H1 (cell line): ENCODE measurements at regions not wholly inside any gene's neighbourhood (a gene's known extent, or its start where the extent isn't known, plus 50 kb on each side); places are given as distances from the start of the nearest gene placed in this dataset.

Experiments
- ATF2 ChIP-seq: IDR thresholded peaks from 2 replicates; pipeline ENCODE4 v1.6.1; 2012; ENCODE audit warnings: low read length, inconsistent platforms
- CTCF ChIP-seq, 3 experiments: IDR thresholded peaks; 1 replicate in 2 of 3; 2 replicates in 1 of 3; pipeline versions ENCODE4 v1.5.1 to v1.6.1; 2011; ENCODE audit warnings: low read length in 3 of 3, mild to moderate bottlenecking in 3 of 3, inconsistent platforms in 2 of 3, low read depth in 1 of 3, moderate library complexity in 1 of 3; ENCODE audit not compliant: insufficient read depth in 1 of 3; ENCODE audit errors: control extremely low read depth in 1 of 3
- GABPA ChIP-seq: IDR thresholded peaks from 2 replicates; pipeline ENCODE4 v1.6.1; 2011; ENCODE audit warnings: mild to moderate bottlenecking, low read length, moderate library complexity, borderline replicate concordance; ENCODE audit not compliant: insufficient read depth
- HDAC6 ChIP-seq: IDR thresholded peaks from one replicate; pipeline ENCODE4 v1.7.1; 2012; ENCODE audit warnings: low read depth, mild to moderate bottlenecking, inconsistent platforms, low read length, moderate library complexity
- JUN ChIP-seq: IDR thresholded peaks from 2 replicates; pipeline ENCODE4 v1.6.1; 2011; ENCODE audit warnings: low read depth, mild to moderate bottlenecking, improper control_type of control experiment, low read length
- RXRA ChIP-seq: IDR thresholded peaks from 2 replicates; pipeline ENCODE4 v1.6.1; 2011; ENCODE audit warnings: low read depth, mild to moderate bottlenecking, low read length, moderate library complexity; ENCODE audit not compliant: insufficient read depth
- SP2 ChIP-seq: IDR thresholded peaks from 2 replicates; pipeline ENCODE4 v1.6.1; 2012; ENCODE audit warnings: mild to moderate bottlenecking, low read length, inconsistent platforms
- SUZ12 ChIP-seq: fragments of 200-600 bp; sonication (generic); IDR thresholded peaks from 2 replicates; pipeline ENCODE4 v1.6.1; 2012; ENCODE audit warnings: mild to moderate bottlenecking, inconsistent platforms, low read length, moderate library complexity, mixed read lengths
- USF2 ChIP-seq: IDR thresholded peaks from 2 replicates; pipeline ENCODE4 v1.6.1; 2011; ENCODE audit warnings: low read length, improper control_type of control experiment
- ZNF274 ChIP-seq: IDR thresholded peaks from 2 replicates; pipeline ENCODE4 v1.7.0; 2012; ENCODE audit warnings: low read length, borderline replicate concordance; ENCODE audit errors: extremely low read depth

GRCh38 chr21:32140604-32141317, 138.1 kb downstream of the MIS18A start:
- TF ChIP-seq CTCF (IDR thresholded peaks at IDR 0.05; ENCODE audit: control extremely low read depth in 1 of 3, insufficient read depth in 1 of 3, low read depth in 1 of 3, low read length in 3 of 3) (no peak), JUN (no peak), ATF2 (no peak), SP2 (no peak), USF2 (no peak), GABPA (no peak), HDAC6 (no peak), ZNF274 (no peak), RXRA (no peak), SUZ12 (no peak)
